ENCODE measurements at regions not wholly inside any gene's neighbourhood (a gene's known extent, or its start where the extent isn't known, plus 50 kb on each side); places are given as distances from the start of the nearest gene placed in this dataset.

DNA sequence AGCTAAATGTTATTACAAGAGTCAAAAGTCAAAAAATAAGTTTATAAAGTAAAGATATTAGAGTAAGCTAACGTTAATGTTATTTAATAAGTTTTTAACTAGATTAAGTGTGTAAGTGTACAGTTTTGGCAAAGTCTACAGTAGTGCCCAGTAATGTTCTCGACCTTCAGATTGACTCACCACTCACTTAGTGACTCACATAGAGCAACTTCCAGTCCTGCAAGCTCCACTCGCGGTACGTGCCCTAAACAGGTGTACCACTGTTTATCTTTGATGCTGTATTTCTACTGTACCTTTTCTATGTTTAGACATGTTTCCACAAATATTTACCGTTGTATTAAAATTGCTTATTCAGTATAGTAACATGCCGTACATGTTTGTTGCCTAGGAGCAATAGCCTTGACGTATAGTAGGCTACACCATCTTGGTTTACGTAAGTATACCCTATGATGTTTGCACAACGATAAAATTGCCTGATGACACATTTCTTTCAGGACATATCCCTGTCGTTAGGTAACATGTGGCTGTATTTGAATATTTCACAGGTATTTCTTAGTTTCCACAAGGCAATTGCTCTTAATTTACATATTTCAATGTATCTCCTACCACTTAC lies 1641.9 kb upstream of the PIK3C3 start:
- Mint-ChIP-seq H3K27ac (no peak overlapping the region), H3K27me3 (ENCODE audit: insufficient read depth, low read depth, poor library complexity) (no peaks in the 10 kb centered on the region), H3K4me1 (no peaks in the 10 kb centered on the region), H3K4me3 (no peak overlapping the region), H3K9me3 (no peaks in the 10 kb centered on the region), H3K36me3 (ENCODE audit: low read depth) (no peaks in the 10 kb centered on the region)
- TF ChIP-seq CREB1 (CRISPR knock-in tag; IDR thresholded peaks at IDR 0.05; ENCODE audit: low read depth) (no peak), REST (IDR thresholded peaks at IDR 0.05; ENCODE audit: unreplicated experiment) (no peak), ZNF331 (CRISPR knock-in tag; IDR thresholded peaks at IDR 0.05; ENCODE audit: low read depth) (no peak), ZNF114 (CRISPR knock-in tag; IDR thresholded peaks at IDR 0.05) (no peak), STAT1 (IDR thresholded peaks at IDR 0.05; ENCODE audit: unreplicated experiment) (no peak)
- Histone ChIP-seq H3F3A (replicated peaks; ENCODE audit: low read depth) (no peaks in the 10 kb centered on the region), H2AFZ (no peak overlapping the region), H3K9me2 (ENCODE audit: insufficient read depth) (no peaks in the 10 kb centered on the region), H3K27me3 (ENCODE audit: insufficient read depth) (no peaks in the 10 kb centered on the region), H4K20me1 (replicated peaks; ENCODE audit: insufficient read depth) (no peaks in the 10 kb centered on the region), H3K4me1 (ENCODE audit: insufficient read depth) (no peaks in the 10 kb centered on the region), H3K36me3 (ENCODE audit: insufficient read depth) (no peaks in the 10 kb centered on the region), H3K4me2 (no peak overlapping the region), H3K79me2 (replicated peaks; ENCODE audit: insufficient read depth) (no peaks in the 10 kb centered on the region), H3K4me3 (no peak overlapping the region), H3K27ac (ENCODE audit: low read depth) (no peak overlapping the region)
- ATAC-seq (no peak), DNase-seq (ENCODE audit: low spot score) (no peak)

GRCh38 chr18:40307627-40308026 lies 1647.4 kb upstream of the PIK3C3 start:
- DNase-seq (ENCODE audit: low spot score) (no peak), ATAC-seq (no peak)
- H3K4me1 Mint-ChIP-seq: peaks cover 2% of the 10 kb centered on the region; the same call in 1 of the 3 replicates
- no peaks in the 10 kb centered on the region for H4K20me1 ChIP-seq (replicated peaks; ENCODE audit: insufficient read depth)
- no peak overlapping the region for H3K4me3 ChIP-seq
- H3K27me3 Mint-ChIP-seq (ENCODE audit: insufficient read depth, low read depth, poor library complexity): no peaks in the 10 kb centered on the region
- H3K27me3 ChIP-seq (ENCODE audit: insufficient read depth): no peaks in the 10 kb centered on the region
- no peaks in the 10 kb centered on the region for H3K79me2 ChIP-seq (replicated peaks; ENCODE audit: insufficient read depth)
- peaks cover 13% of the 10 kb centered on the region; the same call in 2 of the 3 replicates for H3K36me3 Mint-ChIP-seq (ENCODE audit: low read depth)
- H3F3A ChIP-seq (replicated peaks; ENCODE audit: low read depth): no peaks in the 10 kb centered on the region
- no peak overlapping the region for H3K4me2 ChIP-seq
- H2AFZ ChIP-seq: no peak overlapping the region
- no peak overlapping the region for H3K4me3 Mint-ChIP-seq
- H3K9me3 Mint-ChIP-seq: peaks cover 6% of the 10 kb centered on the region; the same call in 1 of the 3 replicates
- no peaks in the 10 kb centered on the region for H3K36me3 ChIP-seq (ENCODE audit: insufficient read depth)
- H3K4me1 ChIP-seq (ENCODE audit: insufficient read depth): peaks cover 2% of the 10 kb centered on the region; the same call in 1 of the 2 replicates
- H3K27ac Mint-ChIP-seq: no peak overlapping the region
- peaks cover 7% of the 10 kb centered on the region; the same call in 1 of the 2 replicates for H3K9me2 ChIP-seq (ENCODE audit: insufficient read depth)
- no peak overlapping the region for H3K27ac ChIP-seq (ENCODE audit: low read depth)
- TF ChIP-seq ETS1 (IDR thresholded peaks at IDR 0.05): no peak
- no peak for TF ChIP-seq EZH2phosphoT487 (IDR thresholded peaks at IDR 0.05; ENCODE audit: unreplicated experiment)
- no peak for TF ChIP-seq POLR2AphosphoS5 (IDR thresholded peaks at IDR 0.05; ENCODE audit: low read depth)
- no peak for TF ChIP-seq ZNF114 (CRISPR knock-in tag; IDR thresholded peaks at IDR 0.05)
- no peak for TF ChIP-seq EZH2 (IDR thresholded peaks at IDR 0.05; ENCODE audit: low read depth, unreplicated experiment)
- no peak for TF ChIP-seq NANOG (IDR thresholded peaks at IDR 0.05; ENCODE audit: borderline replicate concordance)
- TF ChIP-seq, protein P1, sequence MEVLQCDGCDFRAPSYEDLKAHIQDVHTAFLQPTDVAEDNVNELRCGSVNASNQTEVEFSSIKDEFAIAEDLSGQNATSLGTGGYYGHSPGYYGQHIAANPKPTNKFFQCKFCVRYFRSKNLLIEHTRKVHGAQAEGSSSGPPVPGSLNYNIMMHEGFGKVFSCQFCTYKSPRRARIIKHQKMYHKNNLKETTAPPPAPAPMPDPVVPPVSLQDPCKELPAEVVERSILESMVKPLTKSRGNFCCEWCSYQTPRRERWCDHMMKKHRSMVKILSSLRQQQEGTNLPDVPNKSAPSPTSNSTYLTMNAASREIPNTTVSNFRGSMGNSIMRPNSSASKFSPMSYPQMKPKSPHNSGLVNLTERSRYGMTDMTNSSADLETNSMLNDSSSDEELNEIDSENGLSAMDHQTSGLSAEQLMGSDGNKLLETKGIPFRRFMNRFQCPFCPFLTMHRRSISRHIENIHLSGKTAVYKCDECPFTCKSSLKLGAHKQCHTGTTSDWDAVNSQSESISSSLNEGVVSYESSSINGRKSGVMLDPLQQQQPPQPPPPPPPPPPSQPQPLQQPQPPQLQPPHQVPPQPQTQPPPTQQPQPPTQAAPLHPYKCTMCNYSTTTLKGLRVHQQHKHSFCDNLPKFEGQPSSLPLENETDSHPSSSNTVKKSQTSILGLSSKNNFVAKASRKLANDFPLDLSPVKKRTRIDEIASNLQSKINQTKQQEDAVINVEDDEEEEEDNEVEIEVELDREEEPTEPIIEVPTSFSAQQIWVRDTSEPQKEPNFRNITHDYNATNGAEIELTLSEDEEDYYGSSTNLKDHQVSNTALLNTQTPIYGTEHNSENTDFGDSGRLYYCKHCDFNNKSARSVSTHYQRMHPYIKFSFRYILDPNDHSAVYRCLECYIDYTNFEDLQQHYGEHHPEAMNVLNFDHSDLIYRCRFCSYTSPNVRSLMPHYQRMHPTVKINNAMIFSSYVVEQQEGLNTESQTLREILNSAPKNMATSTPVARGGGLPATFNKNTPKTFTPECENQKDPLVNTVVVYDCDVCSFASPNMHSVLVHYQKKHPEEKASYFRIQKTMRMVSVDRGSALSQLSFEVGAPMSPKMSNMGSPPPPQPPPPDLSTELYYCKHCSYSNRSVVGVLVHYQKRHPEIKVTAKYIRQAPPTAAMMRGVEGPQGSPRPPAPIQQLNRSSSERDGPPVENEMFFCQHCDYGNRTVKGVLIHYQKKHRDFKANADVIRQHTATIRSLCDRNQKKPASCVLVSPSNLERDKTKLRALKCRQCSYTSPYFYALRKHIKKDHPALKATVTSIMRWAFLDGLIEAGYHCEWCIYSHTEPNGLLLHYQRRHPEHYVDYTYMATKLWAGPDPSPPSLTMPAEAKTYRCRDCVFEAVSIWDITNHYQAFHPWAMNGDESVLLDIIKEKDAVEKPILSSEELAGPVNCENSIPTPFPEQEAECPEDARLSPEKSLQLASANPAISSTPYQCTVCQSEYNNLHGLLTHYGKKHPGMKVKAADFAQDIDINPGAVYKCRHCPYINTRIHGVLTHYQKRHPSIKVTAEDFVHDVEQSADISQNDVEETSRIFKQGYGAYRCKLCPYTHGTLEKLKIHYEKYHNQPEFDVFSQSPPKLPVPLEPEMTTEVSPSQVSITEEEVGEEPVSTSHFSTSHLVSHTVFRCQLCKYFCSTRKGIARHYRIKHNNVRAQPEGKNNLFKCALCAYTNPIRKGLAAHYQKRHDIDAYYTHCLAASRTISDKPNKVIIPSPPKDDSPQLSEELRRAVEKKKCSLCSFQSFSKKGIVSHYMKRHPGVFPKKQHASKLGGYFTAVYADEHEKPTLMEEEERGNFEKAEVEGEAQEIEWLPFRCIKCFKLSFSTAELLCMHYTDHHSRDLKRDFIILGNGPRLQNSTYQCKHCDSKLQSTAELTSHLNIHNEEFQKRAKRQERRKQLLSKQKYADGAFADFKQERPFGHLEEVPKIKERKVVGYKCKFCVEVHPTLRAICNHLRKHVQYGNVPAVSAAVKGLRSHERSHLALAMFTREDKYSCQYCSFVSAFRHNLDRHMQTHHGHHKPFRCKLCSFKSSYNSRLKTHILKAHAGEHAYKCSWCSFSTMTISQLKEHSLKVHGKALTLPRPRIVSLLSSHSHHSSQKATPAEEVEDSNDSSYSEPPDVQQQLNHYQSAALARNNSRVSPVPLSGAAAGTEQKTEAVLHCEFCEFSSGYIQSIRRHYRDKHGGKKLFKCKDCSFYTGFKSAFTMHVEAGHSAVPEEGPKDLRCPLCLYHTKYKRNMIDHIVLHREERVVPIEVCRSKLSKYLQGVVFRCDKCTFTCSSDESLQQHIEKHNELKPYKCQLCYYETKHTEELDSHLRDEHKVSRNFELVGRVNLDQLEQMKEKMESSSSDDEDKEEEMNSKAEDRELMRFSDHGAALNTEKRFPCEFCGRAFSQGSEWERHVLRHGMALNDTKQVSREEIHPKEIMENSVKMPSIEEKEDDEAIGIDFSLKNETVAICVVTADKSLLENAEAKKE (CRISPR knock-in tag; IDR thresholded peaks at IDR 0.05): no peak
- TF ChIP-seq CREB1 (CRISPR knock-in tag; IDR thresholded peaks at IDR 0.05; ENCODE audit: low read depth): no peak

Measured in GM23338 (cell line).